Type B pancreatic cell (in vitro differentiated cells): ENCODE measurements at regions not wholly inside any gene's neighbourhood (a gene's known extent, or its start where the extent isn't known, plus 50 kb on each side); places are given as distances from the start of the nearest gene placed in this dataset.

Source experiments
- DNase-seq: peaks from one replicate; pipeline ENCODE4 v3.0.0; 2021; ENCODE audit warnings: mixed read lengths; ENCODE audit not compliant: unreplicated experiment; ENCODE audit errors: extremely low spot score
- H3K27ac Mint-ChIP-seq: 2 replicates; pipeline ENCODE4 v1.8.0; 2021; ENCODE audit warnings: mild to moderate bottlenecking, mixed read lengths
- H3K27me3 Mint-ChIP-seq: 2 replicates; pipeline ENCODE4 v1.8.0; 2021; ENCODE audit warnings: mixed read lengths
- H3K36me3 Mint-ChIP-seq: 2 replicates; pipeline ENCODE4 v1.8.0; 2021; ENCODE audit warnings: mixed read lengths
- H3K4me1 Mint-ChIP-seq: one replicate; pipeline ENCODE4 v1.8.0; 2021; ENCODE audit warnings: mixed read lengths; ENCODE audit not compliant: unreplicated experiment
- H3K4me3 Mint-ChIP-seq: 2 replicates; pipeline ENCODE4 v1.8.0; 2021; ENCODE audit warnings: mild to moderate bottlenecking, mixed read lengths
- H3K9me3 Mint-ChIP-seq: 2 replicates; pipeline ENCODE4 v1.8.0; 2021; ENCODE audit warnings: mixed read lengths
- TF ChIP-seq, protein P1 (sequence below): fragments of 200-600 bp; sonication (generic); conservative IDR thresholded peaks from 2 replicates; pipeline ENCODE4 v1.5.0; 2021; ENCODE audit warnings: antibody characterized with exemption, mild to moderate bottlenecking

DNA sequence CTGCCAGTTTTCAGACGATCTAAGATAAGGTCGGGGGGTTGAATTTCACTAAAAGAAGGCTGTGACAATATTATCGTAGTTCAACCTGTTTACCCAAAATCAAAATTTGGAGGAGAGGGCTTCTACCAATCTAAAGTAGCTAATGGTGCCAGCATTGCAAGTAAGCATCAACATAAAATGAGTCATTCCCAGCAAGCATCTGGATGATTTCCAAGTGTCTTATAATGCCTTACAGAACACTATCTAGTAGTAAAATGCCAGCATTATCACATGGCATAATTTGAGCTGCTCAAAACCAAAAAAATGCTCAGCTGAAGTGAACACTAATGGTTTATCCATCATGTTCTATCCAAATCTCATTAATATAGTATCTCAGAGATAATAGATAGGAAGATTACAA is 1193.9 kb downstream of the DNAJB9 start:
- TF ChIP-seq, protein P1, sequence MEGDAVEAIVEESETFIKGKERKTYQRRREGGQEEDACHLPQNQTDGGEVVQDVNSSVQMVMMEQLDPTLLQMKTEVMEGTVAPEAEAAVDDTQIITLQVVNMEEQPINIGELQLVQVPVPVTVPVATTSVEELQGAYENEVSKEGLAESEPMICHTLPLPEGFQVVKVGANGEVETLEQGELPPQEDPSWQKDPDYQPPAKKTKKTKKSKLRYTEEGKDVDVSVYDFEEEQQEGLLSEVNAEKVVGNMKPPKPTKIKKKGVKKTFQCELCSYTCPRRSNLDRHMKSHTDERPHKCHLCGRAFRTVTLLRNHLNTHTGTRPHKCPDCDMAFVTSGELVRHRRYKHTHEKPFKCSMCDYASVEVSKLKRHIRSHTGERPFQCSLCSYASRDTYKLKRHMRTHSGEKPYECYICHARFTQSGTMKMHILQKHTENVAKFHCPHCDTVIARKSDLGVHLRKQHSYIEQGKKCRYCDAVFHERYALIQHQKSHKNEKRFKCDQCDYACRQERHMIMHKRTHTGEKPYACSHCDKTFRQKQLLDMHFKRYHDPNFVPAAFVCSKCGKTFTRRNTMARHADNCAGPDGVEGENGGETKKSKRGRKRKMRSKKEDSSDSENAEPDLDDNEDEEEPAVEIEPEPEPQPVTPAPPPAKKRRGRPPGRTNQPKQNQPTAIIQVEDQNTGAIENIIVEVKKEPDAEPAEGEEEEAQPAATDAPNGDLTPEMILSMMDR, result no peak
- H3K27ac Mint-ChIP-seq, result no peak overlapping the region
- H3K4me1 Mint-ChIP-seq, result no peaks in the 10 kb centered on the region
- H3K27me3 Mint-ChIP-seq, result no peaks in the 10 kb centered on the region
- DNase-seq, result no peak
- peaks cover 8% of the 10 kb centered on the region for H3K9me3 Mint-ChIP-seq
- no peaks in the 10 kb centered on the region for H3K36me3 Mint-ChIP-seq
- H3K4me3 Mint-ChIP-seq, result no peak overlapping the region

DNA sequence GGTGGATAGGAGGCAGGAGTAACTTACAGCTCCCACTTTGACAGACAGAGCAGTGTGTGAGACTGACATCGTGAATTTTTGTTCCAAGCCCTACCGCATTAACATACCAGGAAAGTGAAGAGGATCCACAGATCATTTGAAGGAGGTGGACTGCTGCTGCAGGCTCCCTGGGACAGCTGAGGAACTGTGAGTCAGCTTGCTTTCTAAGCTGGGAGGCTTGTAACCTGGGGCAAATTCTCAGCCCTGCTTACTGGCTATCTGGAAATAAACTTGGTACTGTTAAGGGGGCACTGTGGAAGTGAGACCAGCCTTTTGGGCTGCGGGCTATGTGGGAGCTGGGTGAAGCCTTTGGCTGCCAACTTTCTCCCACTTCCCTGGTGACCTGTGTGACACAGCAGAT is 1202.5 kb downstream of the DNAJB9 start:
- DNase-seq, result no peak
- Mint-ChIP-seq H3K27me3 (no peaks in the 10 kb centered on the region), H3K36me3 (no peaks in the 10 kb centered on the region), H3K4me1 (no peaks in the 10 kb centered on the region), H3K9me3 (no peaks in the 10 kb centered on the region), H3K4me3 (no peak overlapping the region), H3K27ac (no peak overlapping the region)
- TF ChIP-seq, protein P1, result no peak

DNA sequence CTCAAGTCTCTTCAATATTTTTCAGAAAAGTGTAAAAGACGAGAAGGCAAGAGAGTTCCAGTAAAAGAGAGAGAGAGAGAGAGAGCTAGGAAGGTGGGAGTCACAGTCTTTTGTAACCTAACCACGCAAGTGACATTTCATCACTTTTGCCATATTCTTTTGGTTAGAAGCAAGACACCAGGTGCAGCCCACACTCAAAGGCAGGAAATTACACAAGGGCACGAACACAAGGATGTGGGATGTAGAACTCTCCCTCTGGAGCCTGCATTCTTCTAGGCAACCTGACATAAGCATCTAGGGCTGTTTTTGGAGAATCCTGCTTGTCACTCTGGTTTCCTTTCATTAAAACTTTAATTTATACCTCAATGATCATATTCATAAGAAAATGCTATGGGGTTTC is 1213.1 kb downstream of the DNAJB9 start:
- H3K4me1 Mint-ChIP-seq, result no peaks in the 10 kb centered on the region
- no peaks in the 10 kb centered on the region for H3K27me3 Mint-ChIP-seq
- peaks cover 4% of the 10 kb centered on the region for H3K9me3 Mint-ChIP-seq
- DNase-seq, result no peak
- H3K4me3 Mint-ChIP-seq, result no peak overlapping the region
- no peak overlapping the region for H3K27ac Mint-ChIP-seq
- no peaks in the 10 kb centered on the region for H3K36me3 Mint-ChIP-seq
- TF ChIP-seq, protein P1, result no peak

DNA sequence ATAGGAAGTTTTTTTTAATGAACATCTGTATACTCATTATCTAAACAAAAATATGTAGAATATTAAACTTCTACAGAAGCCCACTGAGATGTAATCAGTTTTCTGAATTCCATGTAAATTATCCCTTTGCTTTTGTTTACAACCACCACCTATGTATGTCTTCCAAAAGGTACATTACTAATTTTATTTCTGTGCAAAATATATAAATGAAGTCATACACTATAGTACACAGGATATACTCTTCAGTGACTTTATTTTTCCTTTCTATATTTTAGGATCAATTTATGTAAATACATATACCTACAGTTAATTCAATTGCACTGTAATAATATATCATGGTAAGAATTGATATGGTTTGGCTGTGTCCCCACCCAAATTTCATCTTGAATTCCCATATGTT is 1236.9 kb downstream of the DNAJB9 start:
- Mint-ChIP-seq H3K4me3 (no peak overlapping the region), H3K27me3 (no peaks in the 10 kb centered on the region)

DNA sequence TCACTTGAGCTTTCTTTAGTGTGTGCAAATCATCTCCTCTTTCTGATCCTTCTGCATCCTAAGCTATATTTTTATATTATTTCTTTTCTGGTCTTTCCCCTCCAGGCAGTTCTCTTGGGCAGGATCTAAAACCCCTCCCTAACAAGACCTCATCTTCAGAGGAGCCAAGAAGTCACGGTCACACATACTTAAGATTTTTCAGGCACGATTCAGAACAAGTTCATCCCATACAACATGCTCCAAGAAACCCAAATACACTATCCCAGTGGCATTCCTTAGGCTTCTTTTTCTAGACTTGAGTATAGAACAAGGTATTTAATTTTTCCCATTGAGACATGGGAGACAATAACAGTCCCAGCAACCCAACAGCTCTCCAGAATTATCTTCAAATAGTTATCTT is 1251.5 kb downstream of the DNAJB9 start:
- Mint-ChIP-seq H3K27me3 (no peaks in the 10 kb centered on the region), H3K9me3 (no peaks in the 10 kb centered on the region), H3K4me1 (no peaks in the 10 kb centered on the region), H3K36me3 (no peaks in the 10 kb centered on the region), H3K27ac (no peak overlapping the region), H3K4me3 (no peak overlapping the region)
- TF ChIP-seq, protein P1, result no peak
- DNase-seq, result no peak

More for the DNA sequence above, 1236.9 kb downstream of the DNAJB9 start:
- no peaks in the 10 kb centered on the region for H3K4me1 Mint-ChIP-seq
- TF ChIP-seq, protein P1, result no peak
- no peaks in the 10 kb centered on the region for H3K36me3 Mint-ChIP-seq
- no peak overlapping the region for H3K27ac Mint-ChIP-seq
- H3K9me3 Mint-ChIP-seq, result no peaks in the 10 kb centered on the region
- no peak for DNase-seq

DNA sequence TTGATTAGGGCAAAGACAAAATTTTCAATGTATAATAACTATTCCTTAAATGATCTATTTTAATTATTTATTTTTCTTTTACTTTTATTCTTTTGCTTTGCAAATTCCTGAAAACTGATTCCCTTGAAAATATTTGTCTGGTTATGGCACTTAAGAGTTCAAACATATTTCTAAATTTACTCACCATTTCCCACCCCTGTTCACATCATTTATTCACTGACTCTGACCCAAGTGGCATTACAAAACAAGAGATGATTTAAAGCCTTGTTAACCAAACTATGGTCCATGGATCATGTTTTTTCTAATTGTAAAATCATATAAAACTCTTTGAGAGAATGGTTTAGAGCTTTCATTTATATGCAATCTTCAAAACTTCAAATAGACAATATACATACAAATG is 1256.1 kb upstream of the LRRN3 start:
- Mint-ChIP-seq H3K4me3 (no peak overlapping the region), H3K36me3 (no peaks in the 10 kb centered on the region), H3K9me3 (peaks cover 5% of the 10 kb centered on the region), H3K27me3 (no peaks in the 10 kb centered on the region), H3K4me1 (no peaks in the 10 kb centered on the region), H3K27ac (no peak overlapping the region)
- TF ChIP-seq, protein P1, result no peak
- DNase-seq, result no peak
